Stomach (tissue), 8 donors: ENCODE measurements at regions not wholly inside any gene's neighbourhood (a gene's known extent, or its start where the extent isn't known, plus 50 kb on each side); places are given as distances from the start of the nearest gene placed in this dataset.
A peak's percentile ranks its signal among the peaks of the same experiment; 100 is the strongest.

Source experiments
- DNase-seq, 2 donors: peaks; one replicate each; pipeline versions ENCODE4 v3.0.0 to v3.0.0-alpha.2; 2013 to 2019
- H3K27ac ChIP-seq, 5 donors: fragments of 200-600 bp in 4 of 5; sonication (generic) in 4 of 5; one replicate each; pipeline ENCODE4 v1.5.1; 2013 to 2019; ENCODE audit warnings: mild to moderate bottlenecking in 1 of 5, moderate library complexity in 1 of 5
- H3K27me3 ChIP-seq, 3 donors: fragments of 200-600 bp; sonication (generic); one replicate each; pipeline ENCODE4 v1.5.1; 2017 to 2019; ENCODE audit warnings: mixed run types in 1 of 3
- H3K36me3 ChIP-seq, 4 donors: fragments of 200-600 bp; sonication (generic); 1 replicate in 3 of 4; 2 replicates in 1 of 4; pipeline ENCODE4 v1.5.1; 2016 to 2019
- H3K4me1 ChIP-seq, 4 donors: fragments of 200-600 bp; sonication (generic); one replicate each; pipeline ENCODE4 v1.5.1; 2016 to 2019
- H3K4me3 ChIP-seq, 4 donors: fragments of 200-600 bp; sonication (generic) in 3 of 4; one replicate each; pipeline ENCODE4 v1.5.1; 2016 to 2019; ENCODE audit warnings: mild to moderate bottlenecking in 1 of 4
- H3K9me3 ChIP-seq, 4 donors: fragments of 200-600 bp; sonication (generic); one replicate each; pipeline ENCODE4 v1.5.1; 2016 to 2019
- EP300 ChIP-seq: sonication (generic); formaldehyde crosslinking; IDR thresholded peaks from one replicate; pipeline ENCODE4 v1.6.1; 2017; ENCODE audit warnings: antibody characterized with exemption
- POLR2A ChIP-seq, 4 donors: fragments of 450-650 bp; IDR thresholded peaks; one replicate each; pipeline ENCODE4 v1.6.1; 2016; ENCODE audit warnings: antibody characterized with exemption in 4 of 4, control low read depth in 2 of 4, mild to moderate bottlenecking in 1 of 4, moderate library complexity in 1 of 4
- POLR2AphosphoS5 ChIP-seq, 3 donors: sonication (generic); formaldehyde crosslinking; IDR thresholded peaks; one replicate each; pipeline ENCODE4 v1.6.1; 2016; ENCODE audit warnings: antibody characterized with exemption in 3 of 3
- WGBS, 5 donors: extraction: QIAGEN DNeasy Blood & Tissue Kit in 3 of 5; methylation state at CpG; one replicate each; pipeline versions ENCODE4 v1.1.5 to v1.1.7; 2013 to 2018; 5-methylcytosine and 5-hydroxymethylcytosine counted together
- intact Hi-C: fragments of 100-400 bp; cut with DNase I; formaldehyde crosslinking; loops from one replicate; pipeline ENCODE4 v1.15.1; 2023; ENCODE audit warnings: low total_unique reads
- TF ChIP-seq, protein P1 (sequence below), 7 experiments: fragments of 450-650 bp in 4 of 7; fragments of 200-600 bp in 3 of 7; sonication (generic) in 3 of 7; IDR thresholded peaks; one replicate each; pipeline ENCODE4 v1.5.1; 2016 to 2019; ENCODE audit warnings: antibody characterized with exemption in 7 of 7, control low read depth in 2 of 7, mild to moderate bottlenecking in 1 of 7
- donor health status: healthy with polysubstance abuse.
- donor health status: Bipolar disorder and iron deficiency.
- donor health status: healthy.

DNA sequence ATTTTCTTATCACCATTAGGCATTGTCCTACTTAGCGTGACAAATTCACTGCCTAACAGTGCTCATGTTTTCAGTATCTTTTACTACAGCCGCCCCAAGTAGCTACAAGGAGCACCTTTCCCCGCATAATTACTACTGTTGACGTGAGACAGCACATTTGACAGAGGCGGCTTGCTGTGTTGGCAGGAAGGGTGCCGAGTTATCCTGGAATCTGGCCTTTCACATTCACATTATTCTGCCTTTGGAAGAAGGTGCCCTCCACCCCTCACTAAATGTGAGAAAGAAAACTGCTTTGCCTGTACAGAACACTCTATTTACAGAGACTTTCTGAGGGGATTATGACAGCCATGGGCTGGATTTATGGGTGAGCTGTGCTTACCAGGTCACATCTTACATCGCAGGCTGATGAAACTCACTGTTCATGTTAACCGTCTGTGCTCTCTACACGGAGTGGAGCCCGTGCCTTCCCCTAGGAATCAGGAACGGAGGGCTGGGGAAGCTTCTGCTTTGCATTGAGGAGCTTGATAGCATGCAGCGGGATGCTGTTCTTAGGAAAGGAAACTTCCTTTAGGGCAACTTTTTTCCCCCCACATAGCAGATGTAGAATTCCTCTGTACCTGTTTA is 148.0 kb upstream of the ZRANB2 start:
- DNase-seq = peak in 1 of 2 donors; percentile 6
- intact Hi-C loops = no loop called here
- H3K4me1 ChIP-seq = no peaks in the 10 kb centered on the region
- TF ChIP-seq POLR2A (IDR thresholded peaks at IDR 0.05) (no peak), POLR2AphosphoS5 (IDR thresholded peaks at IDR 0.05) (no peak), EP300 (no peak)
- TF ChIP-seq, protein P1, sequence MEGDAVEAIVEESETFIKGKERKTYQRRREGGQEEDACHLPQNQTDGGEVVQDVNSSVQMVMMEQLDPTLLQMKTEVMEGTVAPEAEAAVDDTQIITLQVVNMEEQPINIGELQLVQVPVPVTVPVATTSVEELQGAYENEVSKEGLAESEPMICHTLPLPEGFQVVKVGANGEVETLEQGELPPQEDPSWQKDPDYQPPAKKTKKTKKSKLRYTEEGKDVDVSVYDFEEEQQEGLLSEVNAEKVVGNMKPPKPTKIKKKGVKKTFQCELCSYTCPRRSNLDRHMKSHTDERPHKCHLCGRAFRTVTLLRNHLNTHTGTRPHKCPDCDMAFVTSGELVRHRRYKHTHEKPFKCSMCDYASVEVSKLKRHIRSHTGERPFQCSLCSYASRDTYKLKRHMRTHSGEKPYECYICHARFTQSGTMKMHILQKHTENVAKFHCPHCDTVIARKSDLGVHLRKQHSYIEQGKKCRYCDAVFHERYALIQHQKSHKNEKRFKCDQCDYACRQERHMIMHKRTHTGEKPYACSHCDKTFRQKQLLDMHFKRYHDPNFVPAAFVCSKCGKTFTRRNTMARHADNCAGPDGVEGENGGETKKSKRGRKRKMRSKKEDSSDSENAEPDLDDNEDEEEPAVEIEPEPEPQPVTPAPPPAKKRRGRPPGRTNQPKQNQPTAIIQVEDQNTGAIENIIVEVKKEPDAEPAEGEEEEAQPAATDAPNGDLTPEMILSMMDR (IDR thresholded peaks at IDR 0.05) = no peak
- H3K27ac ChIP-seq = no peak overlapping the region
- no peaks in the 10 kb centered on the region for H3K9me3 ChIP-seq
- no peak overlapping the region for H3K4me3 ChIP-seq
- WGBS, 5 donors = 56 to 63% (median 59%) methylated on average over 11 to 12 of the region's 12 CpGs
- no peaks in the 10 kb centered on the region for H3K27me3 ChIP-seq
- H3K36me3 ChIP-seq = no peaks in the 10 kb centered on the region

DNA sequence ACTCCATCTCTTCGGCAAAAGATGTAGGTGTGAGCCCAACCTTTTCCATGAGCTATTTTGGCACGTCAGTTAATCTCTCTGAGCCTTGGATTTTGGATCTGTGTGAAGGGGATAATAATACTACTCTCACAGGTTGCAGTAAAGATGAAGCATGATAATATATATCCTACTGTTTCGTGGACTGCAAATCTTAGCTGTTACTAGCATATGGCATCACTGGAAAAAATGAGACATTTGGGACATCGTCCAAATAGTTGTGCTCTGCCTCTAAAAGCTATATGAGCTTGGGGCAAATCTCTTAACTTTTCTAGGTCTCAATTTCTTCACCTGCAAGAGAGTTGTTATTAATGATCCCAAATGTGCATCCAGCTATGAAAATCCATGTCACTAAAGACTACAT is 147.4 kb upstream of the ZRANB2 start:
- TF ChIP-seq EP300 (no peak), POLR2A (IDR thresholded peaks at IDR 0.05) (no peak), POLR2AphosphoS5 (IDR thresholded peaks at IDR 0.05) (no peak)
- TF ChIP-seq, protein P1 (IDR thresholded peaks at IDR 0.05) = no peak
- H3K9me3 ChIP-seq = no peaks in the 10 kb centered on the region
- no peak for DNase-seq
- 76 to 87% (median 82%) methylated on average over 4 of the region's 4 CpGs for WGBS, 5 donors
- no peaks in the 10 kb centered on the region for H3K27me3 ChIP-seq
- H3K27ac ChIP-seq = no peak overlapping the region
- no peaks in the 10 kb centered on the region for H3K4me1 ChIP-seq
- no peak overlapping the region for H3K4me3 ChIP-seq
- no peaks in the 10 kb centered on the region for H3K36me3 ChIP-seq
- intact Hi-C loops = no loop called here

DNA sequence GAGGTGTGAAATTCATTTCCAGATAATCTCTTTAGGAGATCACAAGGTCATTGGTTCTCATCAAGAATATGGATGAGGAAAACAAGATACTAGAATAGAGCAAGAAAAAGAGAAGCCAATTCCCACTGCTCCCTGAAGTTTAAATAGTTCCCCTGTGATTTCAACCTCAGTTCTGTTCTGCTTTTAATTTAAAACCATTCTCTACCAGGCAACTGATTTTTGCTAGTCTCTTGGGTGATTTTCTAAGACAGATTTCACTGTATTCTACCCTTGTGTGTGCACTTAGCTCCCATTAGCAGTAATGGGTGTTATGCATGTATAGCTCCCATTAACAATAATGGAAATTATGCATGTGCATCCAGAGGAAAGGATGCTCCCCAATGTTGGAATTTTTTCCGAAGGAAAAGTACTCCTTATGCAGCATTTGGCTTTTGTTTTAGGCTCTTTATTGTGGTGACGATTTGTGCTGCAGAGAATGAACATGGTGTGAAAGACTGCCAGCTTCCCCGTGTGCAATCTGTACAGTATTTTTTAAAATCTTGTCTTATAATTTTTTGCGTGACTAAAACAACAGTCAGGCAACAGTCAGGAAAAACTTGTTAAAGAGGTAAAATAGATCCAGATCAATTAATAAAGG is 144.0 kb upstream of the ZRANB2 start:
- 78 to 91% (median 90%) methylated on average over 4 of the region's 4 CpGs for WGBS, 5 donors
- Histone ChIP-seq H3K4me1 (no peaks in the 10 kb centered on the region), H3K9me3 (no peaks in the 10 kb centered on the region), H3K36me3 (no peaks in the 10 kb centered on the region), H3K4me3 (no peak overlapping the region), H3K27me3 (no peaks in the 10 kb centered on the region), H3K27ac (no peak overlapping the region)
- no peak for DNase-seq
- intact Hi-C loops = no loop called here
- TF ChIP-seq POLR2AphosphoS5 (IDR thresholded peaks at IDR 0.05) = no peak
- no peak for TF ChIP-seq POLR2A (IDR thresholded peaks at IDR 0.05)
- no peak for TF ChIP-seq EP300
- TF ChIP-seq, protein P1 (IDR thresholded peaks at IDR 0.05) = no peak

DNA sequence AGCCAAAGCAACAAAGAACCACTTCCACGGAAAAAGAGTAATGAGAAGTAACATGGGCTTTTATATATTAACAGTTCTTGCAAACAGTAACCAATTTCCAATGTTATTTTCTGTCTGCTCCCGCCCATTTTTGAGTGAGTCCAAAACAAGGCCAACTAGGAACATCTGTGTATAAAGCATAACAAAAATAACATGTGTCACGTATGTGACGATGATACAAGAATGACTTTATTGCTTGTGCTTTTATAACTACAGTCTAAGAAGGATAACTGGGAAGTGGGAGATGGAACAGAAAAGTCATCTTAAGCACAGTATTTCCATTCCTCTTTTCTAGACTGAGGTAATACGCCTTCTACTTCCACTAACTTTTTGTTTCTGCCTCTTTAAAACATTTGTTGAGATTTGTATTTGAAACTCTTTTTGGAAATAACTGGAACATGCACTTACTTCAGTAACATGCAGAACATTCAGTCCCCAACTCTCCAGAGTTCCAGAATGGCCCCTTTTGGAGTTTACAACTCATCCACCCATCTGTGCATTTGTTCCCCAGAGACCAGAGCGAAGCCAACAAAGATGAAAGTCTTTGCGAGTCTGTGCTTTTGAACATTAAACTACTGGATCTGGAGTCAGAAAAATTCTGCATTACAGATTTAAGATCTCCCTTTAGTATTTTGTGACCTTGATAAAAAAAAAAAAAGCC is 143.0 kb upstream of the ZRANB2 start:
- intact Hi-C loops = no loop called here
- H3K27me3 ChIP-seq = no peaks in the 10 kb centered on the region
- WGBS, 5 donors = 77 to 82% (median 78%) methylated on average over 7 of the region's 7 CpGs
- DNase-seq = no peak
- H3K27ac ChIP-seq = no peak overlapping the region
- H3K4me1 ChIP-seq = no peaks in the 10 kb centered on the region
- H3K9me3 ChIP-seq = no peaks in the 10 kb centered on the region
- H3K4me3 ChIP-seq = no peak overlapping the region
- no peak for TF ChIP-seq POLR2A (IDR thresholded peaks at IDR 0.05)
- TF ChIP-seq, protein P1 (IDR thresholded peaks at IDR 0.05) = no peak
- no peak for TF ChIP-seq POLR2AphosphoS5 (IDR thresholded peaks at IDR 0.05)
- no peak for TF ChIP-seq EP300
- H3K36me3 ChIP-seq = no peaks in the 10 kb centered on the region
